ENCODE measurements at regions not wholly inside any gene's neighbourhood (a gene's known extent, or its start where the extent isn't known, plus 50 kb on each side); places are given as distances from the start of the nearest gene placed in this dataset.

DNA sequence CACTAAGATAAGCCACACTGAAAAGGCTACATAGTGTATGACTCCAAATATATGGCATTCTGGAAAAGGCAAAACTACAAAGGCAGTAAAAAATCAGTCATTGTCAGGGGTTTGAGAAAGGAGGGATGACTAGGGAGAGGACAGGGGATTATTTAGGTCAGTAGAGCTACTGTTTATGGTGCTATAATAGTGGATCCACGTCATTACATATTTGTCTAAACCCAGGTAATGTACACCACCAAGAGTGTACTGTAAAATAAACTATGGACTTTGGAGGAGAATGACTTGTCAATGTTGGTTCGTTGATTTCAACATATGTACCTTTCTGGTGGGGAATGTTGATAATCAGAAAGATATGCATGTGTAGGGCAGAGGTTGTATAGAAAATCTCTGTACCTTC lies 837.6 kb downstream of the FAM133A start:
- TF ChIP-seq JUN (CRISPR knock-in tag; IDR thresholded peaks at IDR 0.05), result no peak
- TF ChIP-seq ZNF232 (CRISPR knock-in tag; IDR thresholded peaks at IDR 0.05), result no peak
- no peak for TF ChIP-seq CREB1 (CRISPR knock-in tag; IDR thresholded peaks at IDR 0.05)
- TF ChIP-seq, protein P1, sequence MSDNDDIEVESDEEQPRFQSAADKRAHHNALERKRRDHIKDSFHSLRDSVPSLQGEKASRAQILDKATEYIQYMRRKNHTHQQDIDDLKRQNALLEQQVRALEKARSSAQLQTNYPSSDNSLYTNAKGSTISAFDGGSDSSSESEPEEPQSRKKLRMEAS (CRISPR knock-in tag; IDR thresholded peaks at IDR 0.05), result no peak
- TF ChIP-seq, protein P2, sequence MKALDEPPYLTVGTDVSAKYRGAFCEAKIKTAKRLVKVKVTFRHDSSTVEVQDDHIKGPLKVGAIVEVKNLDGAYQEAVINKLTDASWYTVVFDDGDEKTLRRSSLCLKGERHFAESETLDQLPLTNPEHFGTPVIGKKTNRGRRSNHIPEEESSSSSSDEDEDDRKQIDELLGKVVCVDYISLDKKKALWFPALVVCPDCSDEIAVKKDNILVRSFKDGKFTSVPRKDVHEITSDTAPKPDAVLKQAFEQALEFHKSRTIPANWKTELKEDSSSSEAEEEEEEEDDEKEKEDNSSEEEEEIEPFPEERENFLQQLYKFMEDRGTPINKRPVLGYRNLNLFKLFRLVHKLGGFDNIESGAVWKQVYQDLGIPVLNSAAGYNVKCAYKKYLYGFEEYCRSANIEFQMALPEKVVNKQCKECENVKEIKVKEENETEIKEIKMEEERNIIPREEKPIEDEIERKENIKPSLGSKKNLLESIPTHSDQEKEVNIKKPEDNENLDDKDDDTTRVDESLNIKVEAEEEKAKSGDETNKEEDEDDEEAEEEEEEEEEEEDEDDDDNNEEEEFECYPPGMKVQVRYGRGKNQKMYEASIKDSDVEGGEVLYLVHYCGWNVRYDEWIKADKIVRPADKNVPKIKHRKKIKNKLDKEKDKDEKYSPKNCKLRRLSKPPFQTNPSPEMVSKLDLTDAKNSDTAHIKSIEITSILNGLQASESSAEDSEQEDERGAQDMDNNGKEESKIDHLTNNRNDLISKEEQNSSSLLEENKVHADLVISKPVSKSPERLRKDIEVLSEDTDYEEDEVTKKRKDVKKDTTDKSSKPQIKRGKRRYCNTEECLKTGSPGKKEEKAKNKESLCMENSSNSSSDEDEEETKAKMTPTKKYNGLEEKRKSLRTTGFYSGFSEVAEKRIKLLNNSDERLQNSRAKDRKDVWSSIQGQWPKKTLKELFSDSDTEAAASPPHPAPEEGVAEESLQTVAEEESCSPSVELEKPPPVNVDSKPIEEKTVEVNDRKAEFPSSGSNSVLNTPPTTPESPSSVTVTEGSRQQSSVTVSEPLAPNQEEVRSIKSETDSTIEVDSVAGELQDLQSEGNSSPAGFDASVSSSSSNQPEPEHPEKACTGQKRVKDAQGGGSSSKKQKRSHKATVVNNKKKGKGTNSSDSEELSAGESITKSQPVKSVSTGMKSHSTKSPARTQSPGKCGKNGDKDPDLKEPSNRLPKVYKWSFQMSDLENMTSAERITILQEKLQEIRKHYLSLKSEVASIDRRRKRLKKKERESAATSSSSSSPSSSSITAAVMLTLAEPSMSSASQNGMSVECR (CRISPR knock-in tag; IDR thresholded peaks at IDR 0.05; ENCODE audit: borderline replicate concordance), result no peak
- TF ChIP-seq, protein P3, sequence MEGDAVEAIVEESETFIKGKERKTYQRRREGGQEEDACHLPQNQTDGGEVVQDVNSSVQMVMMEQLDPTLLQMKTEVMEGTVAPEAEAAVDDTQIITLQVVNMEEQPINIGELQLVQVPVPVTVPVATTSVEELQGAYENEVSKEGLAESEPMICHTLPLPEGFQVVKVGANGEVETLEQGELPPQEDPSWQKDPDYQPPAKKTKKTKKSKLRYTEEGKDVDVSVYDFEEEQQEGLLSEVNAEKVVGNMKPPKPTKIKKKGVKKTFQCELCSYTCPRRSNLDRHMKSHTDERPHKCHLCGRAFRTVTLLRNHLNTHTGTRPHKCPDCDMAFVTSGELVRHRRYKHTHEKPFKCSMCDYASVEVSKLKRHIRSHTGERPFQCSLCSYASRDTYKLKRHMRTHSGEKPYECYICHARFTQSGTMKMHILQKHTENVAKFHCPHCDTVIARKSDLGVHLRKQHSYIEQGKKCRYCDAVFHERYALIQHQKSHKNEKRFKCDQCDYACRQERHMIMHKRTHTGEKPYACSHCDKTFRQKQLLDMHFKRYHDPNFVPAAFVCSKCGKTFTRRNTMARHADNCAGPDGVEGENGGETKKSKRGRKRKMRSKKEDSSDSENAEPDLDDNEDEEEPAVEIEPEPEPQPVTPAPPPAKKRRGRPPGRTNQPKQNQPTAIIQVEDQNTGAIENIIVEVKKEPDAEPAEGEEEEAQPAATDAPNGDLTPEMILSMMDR (IDR thresholded peaks at IDR 0.05), result no peak
- no peak for TF ChIP-seq ZBTB21 (CRISPR knock-in tag; IDR thresholded peaks at IDR 0.05; ENCODE audit: borderline replicate concordance)

Data from WTC11 (cell line).